K562 (cell line): ENCODE measurements at regions not wholly inside any gene's neighbourhood (a gene's known extent, or its start where the extent isn't known, plus 50 kb on each side); places are given as distances from the start of the nearest gene placed in this dataset.

Experiments used
- ATAC-seq: fragments of 200-7000 bp; cut with Tn5 transposase; 3 replicates; pipeline ENCODE4 v1.9.1; 2020; ENCODE audit warnings: moderate library complexity
- BruUV-seq: library from RNA; stranded (reverse); fragments of 400-500 nt; replicated peaks from 2 replicates; lab custom pipeline; 2021; lab: Mats Ljungman, UMichigan
- CTCF ChIA-PET: fragments of 300-600 bp; formaldehyde crosslinking; extraction: SDS; loops from one replicate; lab custom pipeline; 2021; ENCODE audit warnings: low intra/inter-chr PET ratio; lab: Yijun Ruan, JAX
- POLR2A ChIA-PET: fragments of 300-600, 350-650 bp; sonication (Branson Sonifier 250); formaldehyde crosslinking; extraction: SDS; loops from one replicate; lab custom pipeline; 2021; ENCODE audit warnings: antibody characterized with exemption, inconsistent platforms; lab: Yijun Ruan, JAX
- DNase-seq, 4 experiments: peaks; one replicate each; pipeline versions ENCODE4 v3.0.0 to v3.0.0-alpha.2; 2011 to 2018; ENCODE audit warnings: low spot score in 3 of 4, mixed read lengths in 3 of 4; ENCODE audit errors: extremely low read depth in 1 of 4
- FAIRE-seq: peaks from 2 replicates; lab custom pipeline; 2011; peaks lifted over from hg19 to GRCh38; lab: Jason Lieb, UNC
- H2AFZ ChIP-seq: 2 replicates; pipeline ENCODE4 v1.6.0; 2011; ENCODE audit warnings: low read depth, low read length, control low read depth, inconsistent platforms
- H3K27ac ChIP-seq: fragments of 200-600 bp; 3 replicates; pipeline ENCODE4 v1.8.0; 2011; ENCODE audit warnings: low read depth, mild to moderate bottlenecking, control low read depth, inconsistent platforms, low read length, moderate library complexity, mixed read lengths; ENCODE audit errors: extremely low read depth
- H3K27me3 ChIP-seq, 2 experiments: fragments of 300-600 bp in 1 of 2; 2 replicates in 1 of 2; 3 replicates in 1 of 2; pipeline versions ENCODE4 v1.6.0 to v1.8.0; 2011; ENCODE audit warnings: inconsistent platforms in 2 of 2, low read length in 2 of 2, mild to moderate bottlenecking in 1 of 2, mixed read lengths in 1 of 2, moderate library complexity in 1 of 2; ENCODE audit not compliant: control insufficient read depth in 2 of 2, insufficient read depth in 2 of 2
- H3K36me3 ChIP-seq: fragments of 300-600 bp; 3 replicates; pipeline ENCODE4 v1.8.0; 2011; ENCODE audit warnings: mild to moderate bottlenecking, low read length, inconsistent platforms; ENCODE audit not compliant: control insufficient read depth, insufficient read depth
- H3K4me1 ChIP-seq, 2 experiments: fragments of 200-600 bp in 1 of 2; replicated peaks in 1 of 2; 2 replicates in 1 of 2; 3 replicates in 1 of 2; pipeline versions ENCODE4 v1.5.1 to v1.8.0; 2011; ENCODE audit warnings: inconsistent platforms in 2 of 2, low read length in 2 of 2, mild to moderate bottlenecking in 1 of 2, mixed read lengths in 1 of 2, moderate library complexity in 1 of 2; ENCODE audit not compliant: control insufficient read depth in 2 of 2, insufficient read depth in 2 of 2
- H3K4me2 ChIP-seq: 2 replicates; pipeline ENCODE4 v1.6.1; 2011; ENCODE audit warnings: low read length, control low read depth, inconsistent platforms, mixed read lengths; ENCODE audit not compliant: insufficient read depth
- H3K4me3 ChIP-seq: fragments of 200-600 bp; sonication (generic), shearing (Covaris generic); 2 replicates; pipeline ENCODE4 v1.5.1; 2016; ENCODE audit warnings: control low read depth, inconsistent platforms
- H3K79me2 ChIP-seq: fragments of 200-600 bp; 3 replicates; pipeline ENCODE4 v1.8.0; 2011; ENCODE audit warnings: low read length, inconsistent platforms; ENCODE audit not compliant: control insufficient read depth, insufficient read depth
- H3K9ac ChIP-seq, 2 experiments: 2 replicates each; pipeline versions ENCODE4 v1.6.0 to v1.6.1; 2011; ENCODE audit warnings: low read depth in 2 of 2, low read length in 2 of 2, control low read depth in 1 of 2, inconsistent platforms in 1 of 2, mild to moderate bottlenecking in 1 of 2, mixed read lengths in 1 of 2; ENCODE audit not compliant: insufficient read depth in 1 of 2
- H3K9me1 ChIP-seq: one replicate; pipeline ENCODE4 v1.6.0; 2011; ENCODE audit warnings: inconsistent platforms, mild to moderate bottlenecking, low read length, moderate library complexity; ENCODE audit not compliant: control insufficient read depth, insufficient read depth
- H3K9me3 ChIP-seq: replicated peaks from 2 replicates; pipeline ENCODE4 v1.5.1; 2011; ENCODE audit warnings: low read depth, low read length, inconsistent platforms; ENCODE audit not compliant: control insufficient read depth, insufficient read depth
- H4K20me1 ChIP-seq: replicated peaks from 2 replicates; pipeline ENCODE4 v1.6.1; 2011; ENCODE audit warnings: low read length, inconsistent platforms, mixed read lengths; ENCODE audit not compliant: control insufficient read depth, insufficient read depth
- CBFA2T2 ChIP-seq: fragments of 450-650 bp; conservative IDR thresholded peaks from 2 replicates; pipeline ENCODE4 v1.6.1; 2017; ENCODE audit warnings: mild to moderate bottlenecking
- CGGBP1 ChIP-seq: fragments of 250-450 bp; sonication (Bioruptor Pico); IDR thresholded peaks from 2 replicates; pipeline ENCODE4 v1.9.0; 2021; ENCODE audit warnings: mild to moderate bottlenecking
- DPF2 ChIP-seq: fragments of 450-650 bp; IDR thresholded peaks from 2 replicates; pipeline ENCODE4 v1.6.1; 2016
- MCM5 ChIP-seq: fragments of 450-650 bp; IDR thresholded peaks from 2 replicates; pipeline ENCODE4 v1.6.1; 2016; ENCODE audit warnings: low read depth
- NFIX ChIP-seq: fragments of 250-450 bp; sonication (Bioruptor Pico); IDR thresholded peaks from 2 replicates; pipeline ENCODE4 v1.4.0; 2020; ENCODE audit warnings: low read depth, mild to moderate bottlenecking, moderate library complexity
- NR4A1 ChIP-seq, 2 experiments: fragments of 250-450 bp in 1 of 2; fragments of 450-650 bp in 1 of 2; sonication (Bioruptor Pico) in 1 of 2; IDR thresholded peaks; 2 replicates each; pipeline versions ENCODE4 v1.4.0 to v1.6.1; 2016 to 2020; ENCODE audit warnings: mild to moderate bottlenecking in 2 of 2, missing compliant biosample characterization in 1 of 2, missing genetic modification characterization in 1 of 2, moderate library complexity in 1 of 2
- PHB ChIP-seq: fragments of 250-450 bp; sonication (Bioruptor Pico); IDR thresholded peaks from 2 replicates; pipeline ENCODE4 v1.5.0; 2021
- PHF8 ChIP-seq: fragments of 200-600 bp; sonication (generic); IDR thresholded peaks from 2 replicates; pipeline ENCODE4 v1.6.1; 2012; ENCODE audit warnings: mixed run types, mild to moderate bottlenecking, inconsistent platforms, low read length, moderate library complexity, borderline replicate concordance
- POLR2H ChIP-seq: IDR thresholded peaks from 2 replicates; pipeline ENCODE4 v1.6.1; 2016; ENCODE audit warnings: missing genetic modification characterization, low read depth, mild to moderate bottlenecking, control low read depth, missing compliant biosample characterization, moderate library complexity
- POU5F1 ChIP-seq: fragments of 150-350 bp; IDR thresholded peaks from 2 replicates; pipeline ENCODE4 v1.6.1; 2014; ENCODE audit warnings: borderline replicate concordance, low read length, low read depth, mild to moderate bottlenecking; ENCODE audit not compliant: partially characterized antibody
- SETDB1 ChIP-seq: IDR thresholded peaks from one replicate; pipeline ENCODE4 v1.6.1; 2012; ENCODE audit warnings: low read length, control low read depth, inconsistent platforms
- ZC3H8 ChIP-seq: fragments of 450-650 bp; IDR thresholded peaks from 2 replicates; pipeline ENCODE4 v1.6.1; 2017
- ZNF197 ChIP-seq: fragments of 200-800 bp; sonication (Bioruptor generic); IDR thresholded peaks from 2 replicates; pipeline ENCODE4 v1.6.1; 2016; ENCODE audit warnings: low read depth, missing genetic modification characterization, missing compliant biosample characterization
- ZNF444 ChIP-seq: fragments of 250-450 bp; sonication (Bioruptor Pico); IDR thresholded peaks from 2 replicates; pipeline ENCODE4 v1.4.0; 2020; ENCODE audit warnings: mild to moderate bottlenecking, moderate library complexity
- WGBS: fragments of 100-300 bp; shearing (Covaris generic); methylation state at CpG from one replicate; pipeline ENCODE4 v1.1.6; 2016; ENCODE audit warnings: low coverage, mixed read lengths; ENCODE audit not compliant: insufficient coverage; ENCODE audit errors: missing lambda C conversion rate; 5-methylcytosine and 5-hydroxymethylcytosine counted together
- in situ Hi-C: fragments of 300-500 bp; cut with MboI; formaldehyde crosslinking; loops from 4 replicates; pipeline ENCODE4 v1.15.0; 2018; ENCODE audit warnings: inconsistent platforms, mixed read lengths
- intact Hi-C: fragments of 100-400 bp; cut with micrococcal nuclease; formaldehyde crosslinking; loops from 2 replicates; pipeline ENCODE4 v1.14.2; 2022
- TF ChIP-seq, protein P1 (sequence below): fragments of 450-650 bp; IDR thresholded peaks from one replicate; pipeline ENCODE4 v1.6.1; 2018; ENCODE audit warnings: mild to moderate bottlenecking, moderate library complexity; ENCODE audit not compliant: partially characterized antibody

DNA sequence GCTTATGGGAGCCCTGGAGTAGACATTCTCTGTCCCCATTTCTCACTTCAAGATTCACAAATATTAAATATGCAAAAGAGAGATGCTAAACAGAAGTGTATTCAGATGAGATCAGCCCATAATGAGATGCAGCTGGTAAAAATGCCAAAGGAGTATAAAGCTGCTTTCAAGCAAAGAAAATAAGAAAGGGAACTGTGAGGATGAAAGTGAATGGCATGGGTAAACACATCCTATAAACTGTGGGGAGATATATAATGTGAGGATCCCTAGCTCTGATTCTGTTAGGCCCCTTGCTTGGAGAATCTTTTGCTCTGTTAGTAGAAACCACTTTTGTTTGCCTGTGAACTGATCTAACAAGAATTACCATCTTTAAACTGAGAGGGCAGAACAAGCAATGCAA lies 396.6 kb downstream of the SOX2 start:
- intact Hi-C loops: no loop called here
- Histone ChIP-seq H3K9me1 (no peaks in the 10 kb centered on the region), H2AFZ (no peak overlapping the region), H3K27me3 (no peaks in the 10 kb centered on the region), H3K36me3 (no peaks in the 10 kb centered on the region), H3K79me2 (no peaks in the 10 kb centered on the region), H3K9ac (no peak overlapping the region), H4K20me1 (no peaks in the 10 kb centered on the region), H3K4me1 (no peaks in the 10 kb centered on the region), H3K9me3 (no peaks in the 10 kb centered on the region), H3K4me3 (no peak overlapping the region), H3K27ac (no peak overlapping the region), H3K4me2 (no peak overlapping the region)
- no TSS peak for BruUV-seq
- no peak for DNase-seq
- FAIRE-seq: no peak
- in situ Hi-C loops: no loop called here
- ChIA-PET CTCF (no interaction called here), POLR2A (interaction anchor here (0.7 kb wide), 1 partner anchor 103 kb away, joined by 3 read pairs; no protein-coding TSS in a partner anchor)
- TF ChIP-seq PHB (CRISPR knock-in tag) (no peak), MCM5 (no peak), ZNF444 (CRISPR knock-in tag) (no peak)
- ATAC-seq: no peak

DNA sequence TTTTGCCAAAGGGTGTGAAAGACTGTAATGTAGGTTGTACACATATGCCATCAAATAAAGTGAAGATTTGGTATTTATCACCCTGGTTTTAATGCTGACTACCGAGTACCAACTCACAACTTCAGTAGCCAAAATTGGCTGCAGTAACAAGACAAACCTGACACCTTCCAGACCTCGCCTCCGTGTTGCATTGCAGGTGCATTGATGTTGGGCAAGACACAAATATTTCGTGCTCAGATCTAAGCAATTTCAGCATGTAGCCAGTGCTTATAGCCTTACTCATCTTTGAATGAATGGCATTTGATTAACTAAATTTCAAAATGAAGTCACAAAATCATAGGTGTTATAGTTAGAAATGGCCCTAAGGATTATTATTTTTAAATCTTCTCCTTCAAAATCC lies 400.2 kb downstream of the SOX2 start:
- no TSS peak for BruUV-seq
- no peak overlapping the region for H2AFZ ChIP-seq
- FAIRE-seq: no peak
- no peaks in the 10 kb centered on the region for H3K9me3 ChIP-seq
- H3K9ac ChIP-seq: no peak overlapping the region
- TF ChIP-seq, protein P1, sequence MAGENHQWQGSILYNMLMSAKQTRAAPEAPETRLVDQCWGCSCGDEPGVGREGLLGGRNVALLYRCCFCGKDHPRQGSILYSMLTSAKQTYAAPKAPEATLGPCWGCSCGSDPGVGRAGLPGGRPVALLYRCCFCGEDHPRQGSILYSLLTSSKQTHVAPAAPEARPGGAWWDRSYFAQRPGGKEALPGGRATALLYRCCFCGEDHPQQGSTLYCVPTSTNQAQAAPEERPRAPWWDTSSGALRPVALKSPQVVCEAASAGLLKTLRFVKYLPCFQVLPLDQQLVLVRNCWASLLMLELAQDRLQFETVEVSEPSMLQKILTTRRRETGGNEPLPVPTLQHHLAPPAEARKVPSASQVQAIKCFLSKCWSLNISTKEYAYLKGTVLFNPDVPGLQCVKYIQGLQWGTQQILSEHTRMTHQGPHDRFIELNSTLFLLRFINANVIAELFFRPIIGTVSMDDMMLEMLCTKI: no peak
- no peak for TF ChIP-seq POLR2H (tag)
- TF ChIP-seq CGGBP1: no peak
- TF ChIP-seq NFIX (CRISPR knock-in tag): no peak
- no peak for TF ChIP-seq DPF2
- no peak for TF ChIP-seq PHF8
- TF ChIP-seq NR4A1 (CRISPR knock-in tag; IDR thresholded peaks at IDR 0.05): no peak
- no peak for TF ChIP-seq NR4A1 (tag; IDR thresholded peaks at IDR 0.05)
- TF ChIP-seq CBFA2T2: no peak
- TF ChIP-seq ZNF197 (CRISPR knock-in tag): no peak
- TF ChIP-seq ZC3H8: no peak
- TF ChIP-seq SETDB1: no peak
- no peak for TF ChIP-seq POU5F1
- no peaks in the 10 kb centered on the region for H3K79me2 ChIP-seq
- H3K4me2 ChIP-seq: no peak overlapping the region
- intact Hi-C loops (no loop called here), in situ Hi-C loops (no loop called here)
- no peaks in the 10 kb centered on the region for H3K9me1 ChIP-seq
- H3K4me1 ChIP-seq: no peaks in the 10 kb centered on the region
- no peak overlapping the region for H3K4me3 ChIP-seq
- ATAC-seq: no peak
- POLR2A ChIA-PET: interaction anchor here (0.6 kb wide), 1 partner anchor 59 kb away, joined by 4 read pairs; no protein-coding TSS in a partner anchor
- H4K20me1 ChIP-seq: no peaks in the 10 kb centered on the region
- 2% methylated on average over 4 of the region's 4 CpGs for WGBS
- H3K27ac ChIP-seq: no peak overlapping the region
- no peak for DNase-seq
- H3K36me3 ChIP-seq: no peaks in the 10 kb centered on the region
- no peaks in the 10 kb centered on the region for H3K27me3 ChIP-seq
- CTCF ChIA-PET: no interaction called here
